ENCODE measurements at regions not wholly inside any gene's neighbourhood (a gene's known extent, or its start where the extent isn't known, plus 50 kb on each side); places are given as distances from the start of the nearest gene placed in this dataset.
A peak's percentile ranks its signal among the peaks of the same experiment; 100 is the strongest.

DNA sequence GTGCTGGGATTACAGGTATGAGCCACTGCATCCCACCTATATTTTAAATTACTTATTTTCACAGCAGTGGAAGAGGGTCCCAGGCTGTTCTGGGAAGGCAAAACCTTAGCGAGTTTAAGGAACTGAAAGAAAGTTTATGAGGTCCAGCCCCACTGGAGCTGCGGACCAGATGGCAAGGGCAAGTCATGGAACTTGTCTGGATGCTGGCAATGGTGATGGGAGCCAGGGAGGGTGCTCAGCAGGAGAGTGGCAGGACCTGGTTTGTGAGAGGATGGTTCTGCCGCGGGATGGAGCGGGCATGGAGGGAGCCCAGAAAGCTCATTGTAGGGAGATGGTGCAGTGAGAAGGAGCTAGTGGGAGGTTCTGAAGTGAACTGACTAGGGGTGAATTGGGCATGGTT, 50.6 kb upstream of the SLC45A1 start:
- no peak for DNase-seq

DNA sequence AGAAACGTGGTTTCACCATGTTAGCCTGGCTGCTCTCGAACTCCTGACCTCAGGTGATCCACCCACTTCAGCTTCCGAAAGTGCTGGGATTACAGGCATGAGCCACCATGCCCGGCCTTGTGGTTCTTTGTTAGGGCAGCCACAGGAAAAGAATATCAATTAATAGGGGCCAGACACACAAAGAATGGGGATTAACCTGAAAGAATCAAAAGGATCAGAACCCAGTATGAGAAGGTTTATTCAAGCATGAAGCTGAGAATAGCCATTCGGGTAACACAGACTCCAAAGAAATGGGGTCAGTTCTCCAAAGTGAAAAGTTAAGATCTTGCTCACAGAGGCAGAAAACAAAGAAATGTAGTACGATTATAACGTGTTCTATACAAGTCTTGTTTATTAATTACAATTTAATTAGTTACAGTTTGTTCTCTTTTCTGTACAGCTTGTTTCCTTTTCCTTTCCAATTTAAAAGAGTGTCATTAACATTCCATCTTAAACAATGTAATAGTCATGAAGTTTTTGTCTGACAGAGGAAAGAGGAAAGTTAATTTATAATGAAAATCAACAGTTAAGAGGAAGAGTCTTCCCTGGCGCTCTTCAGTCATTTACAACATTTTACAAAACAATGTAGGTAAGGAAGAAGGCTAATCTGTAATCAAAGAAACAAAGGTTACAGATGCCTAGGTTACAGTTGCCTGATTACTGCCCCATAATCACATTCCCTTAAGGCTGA, 51.3 kb upstream of the SLC45A1 start:
- no peak for DNase-seq

DNA sequence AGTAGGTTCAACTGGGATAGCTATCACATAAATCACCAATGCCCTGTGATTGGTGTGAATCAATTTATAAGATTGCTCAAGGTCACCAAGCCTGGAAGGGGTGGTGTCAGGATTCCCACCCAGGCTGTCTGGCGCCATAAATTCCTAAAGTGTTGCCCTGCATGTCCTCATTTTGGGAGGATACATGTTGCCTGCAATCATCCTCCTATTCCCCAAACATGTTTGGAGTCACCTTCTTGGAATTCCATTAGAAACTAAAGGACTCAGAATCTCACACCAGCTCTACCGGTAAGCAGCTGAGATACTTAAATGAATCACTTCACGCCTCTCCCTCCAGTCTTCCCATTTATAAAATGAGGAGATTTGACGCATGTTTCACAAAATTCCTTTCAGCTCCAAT, 54.1 kb upstream of the SLC45A1 start:
- no peak for DNase-seq

DNA sequence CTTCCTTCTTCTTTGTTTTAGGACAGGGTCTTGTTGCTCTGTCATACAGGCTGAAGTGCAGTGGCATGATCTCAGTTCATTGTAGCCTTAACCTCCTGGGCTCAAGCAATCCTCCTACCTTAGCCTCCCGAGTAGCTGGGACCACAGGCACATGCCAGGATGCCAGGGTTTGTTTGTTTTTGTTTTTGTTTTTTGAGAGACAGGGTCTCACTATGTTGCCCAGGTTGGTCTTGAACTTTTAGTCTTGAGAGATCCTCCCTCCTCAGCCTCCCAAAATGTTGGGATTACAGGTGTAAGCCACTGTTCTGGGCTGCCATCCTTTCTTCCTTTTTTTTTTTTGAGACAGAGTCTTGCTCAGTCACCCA, 56.5 kb upstream of the SLC45A1 start:
- no peak for DNase-seq

DNA sequence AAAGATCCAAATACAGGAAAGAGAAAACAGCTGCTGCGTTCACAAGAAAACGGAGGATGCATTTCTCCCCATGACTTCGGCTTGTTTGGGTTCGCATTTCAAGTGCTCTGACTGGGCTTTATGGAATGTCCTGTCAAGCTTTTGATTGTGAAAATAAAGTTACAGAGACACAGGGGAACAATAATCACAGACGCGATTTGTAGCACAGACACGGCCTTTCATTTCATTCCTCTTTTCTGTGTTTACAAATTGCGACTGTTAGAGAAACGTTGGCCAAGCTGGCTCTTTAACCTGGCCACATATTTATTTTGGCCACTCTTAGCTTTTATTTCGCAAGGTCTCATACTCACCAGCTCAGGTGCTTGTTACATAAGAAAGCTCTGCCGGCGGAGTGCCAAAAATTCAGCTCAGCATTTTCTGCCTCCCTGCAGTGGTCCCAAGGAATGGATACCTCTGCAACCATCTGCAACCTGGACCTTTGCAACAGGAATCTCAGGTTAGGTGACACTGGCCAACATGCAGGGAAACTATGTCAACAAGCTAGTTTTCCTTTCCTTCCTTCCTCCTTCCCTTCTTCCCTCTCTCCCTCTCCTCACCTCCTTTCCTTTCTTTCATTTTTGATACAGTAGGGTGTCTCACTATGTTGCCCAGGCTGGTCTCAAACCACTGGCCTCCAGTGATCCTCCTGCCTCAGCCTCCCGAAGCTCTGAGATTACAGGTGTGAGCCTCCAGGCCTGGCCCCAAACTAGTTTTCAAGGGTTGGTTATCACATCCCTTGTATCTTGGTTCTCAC, 58.2 kb upstream of the SLC45A1 start:
- peak; percentile 70 for DNase-seq

DNA sequence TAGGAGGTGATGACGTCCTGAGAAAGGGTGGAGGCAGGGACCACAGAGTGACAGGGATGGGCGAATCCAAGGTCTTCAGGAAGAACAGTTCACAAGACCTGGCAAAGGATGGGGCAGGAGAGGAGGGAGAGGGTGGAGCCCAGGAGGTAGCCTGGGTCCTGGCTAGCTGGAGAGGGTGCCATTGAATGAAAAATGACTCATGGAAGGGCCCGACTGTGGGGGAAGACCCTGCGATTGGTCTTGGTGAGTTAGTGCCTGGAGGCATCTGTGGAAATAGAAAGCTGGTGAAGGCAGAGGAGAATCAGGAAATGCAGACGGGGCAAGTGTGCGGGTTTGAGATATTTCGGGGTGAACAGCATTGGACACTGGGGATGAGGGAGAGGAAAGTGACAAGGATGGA, 60.3 kb upstream of the SLC45A1 start:
- DNase-seq: no peak

DNA sequence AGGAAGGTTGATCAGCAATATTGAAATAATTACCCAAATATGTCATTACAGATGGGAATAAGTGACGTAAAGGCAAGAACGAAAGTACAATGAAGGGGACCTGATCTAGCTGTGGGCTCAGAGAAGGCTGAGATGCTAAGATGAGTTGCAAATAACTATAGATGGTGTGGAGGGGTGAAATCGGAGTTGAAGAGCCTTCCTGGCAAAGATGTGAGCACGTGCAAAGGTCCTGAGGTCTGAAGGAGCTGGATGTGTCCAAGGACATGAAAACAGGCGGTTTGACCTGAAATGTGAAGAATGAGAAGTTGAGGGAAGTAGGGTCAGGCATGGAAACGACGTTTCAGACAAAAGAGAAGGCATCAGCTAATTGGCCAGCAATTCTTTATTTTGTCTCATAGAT, 61.6 kb upstream of the SLC45A1 start:
- DNase-seq: no peak

DNA sequence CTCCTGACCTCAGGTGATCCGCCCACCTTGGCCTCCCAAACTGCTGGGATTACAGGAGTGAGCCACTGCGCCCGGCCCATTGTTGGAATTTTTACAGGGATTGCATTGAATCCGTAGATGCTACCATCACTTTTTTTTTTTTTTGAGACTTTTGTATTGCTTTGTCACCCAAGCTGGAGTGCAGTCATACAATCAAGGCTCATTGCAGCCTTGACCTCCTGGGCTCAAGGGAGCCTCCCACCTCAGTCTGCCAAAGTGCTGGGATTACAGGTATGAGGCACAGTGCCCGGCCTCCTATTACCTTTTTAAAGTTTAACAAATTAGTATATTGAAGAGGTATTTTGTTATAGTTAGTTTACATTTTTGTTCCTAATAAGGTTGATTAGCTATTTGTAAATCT, 62.2 kb upstream of the SLC45A1 start:
- no peak for DNase-seq

DNA sequence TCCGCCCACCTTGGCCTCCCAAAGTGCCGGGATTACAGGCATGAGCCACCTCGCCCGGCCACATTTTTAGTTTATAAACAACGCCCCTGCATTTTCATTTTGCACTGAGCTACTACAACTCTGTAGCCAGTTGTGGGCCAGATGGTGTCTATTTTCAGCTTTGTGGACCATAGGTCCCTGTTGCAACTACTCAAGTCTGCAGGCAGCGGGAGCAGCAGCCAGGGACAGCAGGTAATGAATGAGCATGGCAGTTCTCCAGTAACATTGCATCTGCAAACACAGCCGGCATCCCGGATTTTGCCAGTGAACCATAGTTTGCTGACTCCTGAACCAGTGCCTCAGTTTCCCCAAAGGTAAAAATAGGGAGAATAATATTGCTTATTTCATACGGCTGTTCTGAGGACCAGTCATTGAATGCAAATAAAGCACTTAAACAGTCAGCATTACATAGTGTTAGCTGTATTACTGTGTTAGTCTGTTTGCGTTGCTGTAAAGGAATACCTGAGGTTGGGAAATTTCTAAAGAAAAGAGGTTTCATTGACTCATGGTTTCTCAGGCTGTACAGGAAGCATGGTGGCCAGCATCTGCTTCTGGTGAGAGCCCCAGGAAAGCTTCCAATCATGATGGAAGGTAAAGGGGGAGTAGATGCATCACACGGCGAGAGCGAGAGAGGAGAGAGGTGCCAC, 65.5 kb upstream of the SLC45A1 start:
- no peak for DNase-seq

DNA sequence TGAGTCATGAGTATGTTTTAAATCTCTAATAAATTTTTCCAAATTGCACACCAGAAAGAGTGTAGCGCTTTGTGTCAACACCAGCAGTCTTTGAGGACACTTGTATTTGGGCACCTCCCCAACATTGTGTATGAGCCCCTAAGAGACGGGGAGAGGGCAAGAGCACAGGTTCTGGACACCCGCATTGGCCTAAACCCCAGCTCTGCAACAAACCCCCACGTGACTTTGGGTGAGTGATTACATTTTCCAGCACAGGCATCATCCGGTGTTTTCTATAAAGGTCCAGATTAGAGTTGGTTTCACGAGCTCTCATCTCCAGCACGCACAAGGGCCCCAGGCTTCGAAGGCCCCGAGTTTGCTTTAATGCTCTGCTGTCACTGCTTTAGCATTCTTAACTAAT, 66.3 kb upstream of the SLC45A1 start:
- DNase-seq: no peak

DNA sequence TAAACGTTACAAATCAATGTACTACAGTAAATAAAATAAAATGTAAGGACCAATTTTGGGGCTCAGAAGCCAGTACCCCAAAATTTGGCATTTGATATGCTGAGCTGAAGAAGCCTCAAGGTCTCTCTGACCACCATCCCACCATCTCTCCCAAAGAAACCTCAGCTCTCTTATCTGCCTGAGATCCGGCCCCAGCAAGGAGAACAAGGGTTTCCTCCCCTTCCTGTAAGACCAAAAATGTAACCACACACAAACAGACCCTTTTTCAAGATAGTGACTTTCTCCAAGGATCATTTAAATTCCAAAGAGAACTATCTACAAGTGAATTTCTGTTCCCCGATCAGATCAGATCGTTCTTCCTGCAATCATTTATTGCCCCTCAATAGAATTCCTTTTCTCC, 68.1 kb upstream of the SLC45A1 start:
- DNase-seq: no peak

DNA sequence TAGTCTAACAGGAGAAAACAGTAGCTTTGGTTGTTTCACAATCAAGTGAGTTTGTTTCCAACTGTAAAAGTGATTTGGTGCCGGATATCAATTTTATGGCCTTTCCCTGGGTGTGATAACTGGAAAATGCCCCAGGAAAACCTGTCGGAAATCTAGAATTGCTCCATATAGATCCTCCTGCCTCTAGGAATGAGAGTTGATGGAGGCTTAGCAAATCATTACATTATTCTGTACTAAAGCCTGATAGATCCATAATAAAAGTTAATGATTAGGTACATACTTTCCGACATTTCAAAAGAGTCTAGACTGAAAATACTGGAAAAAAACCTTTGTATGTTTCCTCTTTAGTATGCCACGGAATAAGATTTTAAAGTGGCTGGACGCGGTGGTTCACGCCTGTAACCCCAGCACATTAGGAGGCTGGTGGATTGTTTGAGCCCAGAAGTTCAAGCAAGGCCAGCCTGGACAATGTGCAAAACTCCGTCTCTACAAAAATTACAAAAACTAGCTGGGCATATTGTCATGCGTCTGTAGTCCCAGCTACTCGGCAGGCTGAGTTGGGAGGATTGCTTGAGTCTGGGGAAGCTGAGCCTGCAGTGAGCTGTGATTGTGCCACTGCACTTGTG, 70.0 kb upstream of the SLC45A1 start:
- no peak for DNase-seq

DNA sequence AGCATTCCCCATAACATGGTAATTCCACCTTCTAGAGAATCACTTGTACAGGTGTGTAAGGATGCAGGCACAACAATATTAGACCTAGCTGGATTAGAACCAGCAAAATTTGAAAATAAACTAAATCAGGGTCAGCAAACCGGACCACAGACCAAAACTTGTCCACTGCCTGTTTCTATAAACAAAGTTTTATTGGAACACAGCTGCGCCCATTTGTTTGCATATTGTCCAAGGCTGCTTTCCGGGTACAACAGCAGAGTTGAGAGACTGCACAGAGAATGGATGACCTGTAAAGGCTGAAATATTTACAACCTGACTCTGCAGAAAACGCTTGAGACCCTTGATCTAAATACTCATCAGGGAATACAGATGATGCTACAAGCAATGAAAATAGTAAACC, 73.6 kb upstream of the SLC45A1 start:
- DNase-seq: no peak

DNA sequence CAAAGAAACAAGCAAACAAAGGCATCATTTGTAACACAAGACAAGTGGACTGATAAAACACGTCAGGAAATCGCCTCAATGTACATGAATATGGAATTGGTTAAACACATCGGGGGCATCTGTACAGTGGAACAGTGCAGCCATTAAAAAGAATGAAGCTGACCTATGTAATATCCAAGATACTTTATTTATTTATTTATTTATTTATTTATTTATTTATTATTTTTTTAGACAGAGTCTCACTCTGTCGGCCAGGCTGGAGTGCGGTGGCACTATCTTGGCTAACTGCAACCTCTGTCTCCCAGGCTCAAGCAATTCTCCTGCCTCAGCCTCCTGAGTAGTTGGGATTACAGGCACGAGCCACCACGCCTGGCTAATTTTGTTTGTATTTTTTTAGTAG, 75.4 kb upstream of the SLC45A1 start:
- DNase-seq: no peak

DNA sequence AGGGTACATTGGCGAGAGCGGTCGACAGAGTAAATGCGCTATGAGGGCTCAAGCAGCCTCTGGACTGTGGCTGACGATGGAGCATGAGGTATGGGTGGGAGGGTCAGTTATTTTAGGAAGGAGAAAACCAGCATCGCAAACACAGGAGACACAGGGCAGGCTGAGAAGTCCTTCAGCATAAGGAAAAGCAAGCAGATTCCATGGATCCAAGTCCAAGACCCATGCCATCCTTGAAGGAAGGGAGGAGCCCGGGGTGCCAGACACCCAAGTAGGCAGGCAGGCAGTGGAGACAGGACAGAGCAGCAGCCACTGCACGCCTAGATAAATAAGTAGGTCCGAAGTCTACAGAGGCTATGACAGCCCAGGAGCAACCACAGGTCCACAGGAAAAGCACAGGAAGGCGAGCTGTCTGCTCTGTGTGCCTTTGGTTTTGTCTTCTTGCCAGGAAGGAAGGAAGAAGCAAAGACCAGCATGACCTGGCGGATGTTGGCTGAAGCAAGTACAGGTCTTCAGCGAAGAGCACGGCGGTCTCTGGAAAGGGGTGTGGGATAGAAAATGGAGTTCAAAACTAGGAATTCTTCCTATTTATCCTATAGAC, 76.4 kb upstream of the SLC45A1 start:
- no peak for DNase-seq

DNA sequence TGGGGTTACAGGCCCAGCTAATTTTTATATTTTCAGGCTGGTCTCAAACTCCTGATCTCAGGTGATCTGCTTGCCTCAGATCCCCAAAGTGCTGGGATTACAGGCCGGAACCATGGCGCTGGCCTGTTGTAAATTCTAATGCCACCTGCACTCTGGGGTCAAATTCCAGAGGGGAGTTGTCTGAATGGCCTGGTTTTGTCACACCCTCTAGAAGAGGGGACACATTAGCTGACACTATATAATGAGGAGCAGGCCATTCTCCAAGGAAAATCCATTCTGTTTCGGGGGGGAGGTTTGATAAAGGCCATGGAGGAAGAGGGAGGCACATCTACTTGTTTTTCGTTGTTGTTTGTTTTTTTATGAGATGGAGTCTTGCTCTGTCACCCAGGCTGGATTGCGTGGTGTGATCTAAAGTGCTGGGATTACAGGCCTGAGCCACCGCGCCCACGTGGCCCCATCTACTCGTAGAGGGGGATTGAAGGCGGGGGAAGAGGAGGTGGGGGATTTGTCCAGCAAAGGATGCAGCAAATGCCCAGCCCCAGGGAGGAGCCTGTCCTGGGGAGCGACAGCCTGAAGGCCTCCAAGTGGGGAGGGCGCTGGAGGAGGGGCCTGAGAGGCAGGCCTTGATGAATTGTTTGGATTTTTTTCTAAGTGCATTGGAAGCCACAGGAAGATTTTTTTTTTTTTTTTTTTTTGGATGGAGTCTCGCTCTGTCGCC, 78.4 kb upstream of the SLC45A1 start:
- peak; percentile 82 for DNase-seq

DNA sequence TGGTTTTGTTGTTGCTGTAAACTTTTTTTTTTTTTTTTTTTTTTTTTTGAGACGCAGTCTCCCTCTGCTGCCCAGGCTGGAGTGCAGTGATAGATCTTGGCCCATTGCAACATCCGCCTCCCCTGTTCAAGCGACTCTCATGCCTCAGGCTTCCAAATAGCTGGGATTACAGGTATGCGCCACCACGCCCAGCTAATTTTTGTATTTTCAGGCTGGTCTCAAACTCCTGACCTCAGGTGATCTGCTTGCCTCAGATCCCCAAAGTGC, 78.9 kb upstream of the SLC45A1 start:
- peak; percentile 70 for DNase-seq

DNA sequence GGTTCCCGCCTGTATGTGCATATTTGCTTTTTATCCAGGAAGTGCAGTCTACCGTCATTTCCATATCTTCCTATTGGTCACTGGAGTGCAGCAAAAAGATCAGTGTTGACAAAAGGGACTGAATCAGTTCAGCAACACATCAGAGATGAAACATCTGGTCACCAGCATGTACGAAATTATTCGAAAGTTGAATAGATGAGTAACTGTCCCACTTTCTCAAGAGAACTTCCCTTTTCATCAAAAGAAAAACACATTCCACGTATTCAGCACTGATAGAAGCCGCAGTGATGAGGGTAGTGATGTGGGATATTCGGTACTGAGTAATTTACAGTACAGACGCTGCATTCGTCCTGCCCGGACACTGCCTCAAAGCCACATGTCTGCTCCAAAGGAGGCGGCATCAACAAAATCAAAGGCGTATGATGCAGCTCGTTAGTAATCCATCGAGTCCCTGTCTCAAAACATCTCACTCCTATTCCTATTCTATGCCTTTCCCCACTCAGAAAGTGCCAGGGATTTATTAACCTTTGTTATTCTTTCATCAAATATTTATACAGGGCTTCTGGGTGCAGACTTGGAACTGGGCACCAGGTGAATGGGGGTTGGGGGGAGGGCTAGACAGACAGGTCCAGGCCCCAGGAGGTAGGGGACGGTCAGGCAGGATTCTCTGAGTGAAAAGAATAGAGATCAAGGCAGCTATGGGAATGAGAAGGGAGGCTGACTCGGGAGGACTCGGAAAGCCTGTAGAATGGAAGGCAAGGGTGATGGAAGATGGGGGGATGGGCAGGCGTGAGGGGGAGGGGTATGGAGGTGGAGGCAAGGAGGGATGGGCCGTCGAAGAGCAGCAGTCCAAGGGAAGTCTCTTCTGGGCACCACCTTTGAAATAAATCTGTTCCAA, 79.5 kb upstream of the SLC45A1 start:
- peak; percentile 96 for DNase-seq

DNA sequence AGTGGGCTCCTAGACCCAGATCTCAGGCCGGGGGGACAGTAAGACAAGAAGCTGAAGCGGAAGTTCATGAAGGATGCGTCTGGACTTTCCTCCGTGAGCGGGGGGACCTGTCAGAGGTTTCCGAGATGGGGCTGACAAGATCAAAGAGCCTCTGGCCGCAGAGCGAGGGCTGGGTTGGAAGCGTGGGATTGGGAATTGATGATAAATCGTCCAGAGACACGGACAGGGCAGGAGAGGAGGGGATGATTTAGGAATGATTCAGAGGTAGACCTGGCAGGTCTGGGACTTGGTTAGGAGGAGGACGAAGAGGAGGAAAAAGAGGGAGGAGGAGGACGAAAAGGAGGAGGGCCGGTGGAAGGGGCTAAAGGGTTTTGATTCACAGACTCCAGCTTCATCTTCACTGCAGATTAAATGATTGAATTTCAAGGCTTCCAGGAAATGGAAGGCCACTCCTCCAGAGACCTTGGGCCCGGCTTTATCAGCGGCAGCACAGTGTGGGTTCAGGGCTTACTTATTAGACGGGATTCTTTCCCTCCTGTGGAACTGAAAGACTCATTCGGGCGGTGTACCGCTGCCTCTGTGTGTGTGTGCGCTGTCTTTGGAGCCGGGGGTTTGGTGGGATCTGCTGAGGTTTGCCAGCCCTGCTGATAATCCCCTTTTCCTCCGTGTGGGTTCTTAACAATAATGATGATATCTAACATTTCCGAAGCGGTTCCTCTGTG, 85.7 kb upstream of the SLC45A1 start:
- no peak for DNase-seq

DNA sequence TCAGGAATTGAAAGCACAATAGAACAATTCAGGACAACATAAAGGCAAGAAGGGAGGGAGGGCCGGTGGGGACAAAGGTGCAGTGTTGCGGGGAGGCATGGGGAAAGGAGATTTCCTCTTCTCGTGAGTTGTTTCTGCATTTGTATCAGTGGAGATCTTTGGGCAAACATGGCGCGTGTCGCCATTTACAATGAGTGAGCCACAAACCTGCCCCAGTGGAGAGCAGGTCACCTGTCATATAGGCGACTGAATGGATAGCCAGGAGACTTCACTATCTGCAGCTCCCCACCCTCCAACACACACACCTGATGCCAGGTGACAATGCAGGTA, 87.7 kb upstream of the SLC45A1 start:
- no peak for DNase-seq

DNA sequence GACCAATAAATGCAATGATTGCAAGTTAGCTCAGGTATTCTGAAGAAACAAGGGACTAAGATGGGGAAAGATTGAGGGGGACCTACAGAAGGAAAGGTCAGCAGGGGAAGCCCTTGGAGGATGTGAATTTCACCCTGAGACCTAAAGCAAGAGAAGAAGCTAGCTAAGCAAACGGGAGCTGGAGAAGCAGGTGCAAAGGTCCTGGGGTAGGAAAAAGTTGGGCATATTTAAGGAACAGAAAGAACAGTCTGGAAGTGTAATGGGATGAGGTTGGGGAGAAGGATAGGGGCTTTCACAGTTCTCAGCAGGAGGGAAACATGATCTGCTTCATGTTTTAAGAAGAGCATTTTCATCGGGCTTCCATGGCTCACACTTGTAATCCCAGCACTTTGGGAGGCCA, 89.7 kb upstream of the SLC45A1 start:
- no peak for DNase-seq

Data from HCEC 1CT (cell line).